Mucosa of rectum (tissue), 2 donors: ENCODE measurements at regions not wholly inside any gene's neighbourhood (a gene's known extent, or its start where the extent isn't known, plus 50 kb on each side); places are given as distances from the start of the nearest gene placed in this dataset.

Experiments
- H3K27ac ChIP-seq, 2 donors: one replicate each; pipeline ENCODE4 v1.7.0; 2013; ENCODE audit warnings: inconsistent platforms in 2 of 2, low read depth in 2 of 2, low read length in 2 of 2
- H3K27me3 ChIP-seq, 2 donors: one replicate each; pipeline ENCODE4 v1.7.0; 2013; ENCODE audit warnings: low read length in 2 of 2; ENCODE audit not compliant: control insufficient read depth in 2 of 2, insufficient read depth in 2 of 2
- H3K36me3 ChIP-seq, 2 donors: one replicate each; pipeline ENCODE4 v1.7.0; 2013; ENCODE audit warnings: low read length in 2 of 2; ENCODE audit not compliant: control insufficient read depth in 2 of 2, insufficient read depth in 2 of 2
- H3K4me1 ChIP-seq, 2 donors: one replicate each; pipeline ENCODE4 v1.7.0; 2013; ENCODE audit warnings: low read length in 2 of 2, mild to moderate bottlenecking in 1 of 2; ENCODE audit not compliant: control insufficient read depth in 2 of 2, insufficient read depth in 2 of 2
- H3K4me3 ChIP-seq, 2 donors: one replicate each; pipeline ENCODE4 v1.7.0; 2013; ENCODE audit warnings: low read length in 2 of 2
- H3K9ac ChIP-seq, 2 donors: one replicate each; pipeline ENCODE4 v1.7.0; 2013; ENCODE audit warnings: low read length in 2 of 2, low read depth in 1 of 2, mild to moderate bottlenecking in 1 of 2
- H3K9me3 ChIP-seq, 2 donors: one replicate each; pipeline ENCODE4 v1.7.0; 2013; ENCODE audit warnings: low read length in 2 of 2; ENCODE audit not compliant: control insufficient read depth in 2 of 2
- donor health status: healthy.
- donor health status: Normal muscosa, but diverticular disease.

GRCh38 chr2:147182260-147182659 is 662.6 kb upstream of the ACVR2A start:
- H3K4me1 ChIP-seq, result no peaks in the 10 kb centered on the region
- H3K36me3 ChIP-seq, result no peaks in the 10 kb centered on the region
- H3K9ac ChIP-seq, result no peak overlapping the region
- peaks cover 0 to 2% of the 10 kb centered on the region in 2 donors for H3K9me3 ChIP-seq
- H3K27ac ChIP-seq, result no peak overlapping the region
- H3K4me3 ChIP-seq, result no peak overlapping the region
- no peaks in the 10 kb centered on the region for H3K27me3 ChIP-seq

- Histone ChIP-seq H3K9ac (no peak overlapping the region), H3K27me3 (no peaks in the 10 kb centered on the region), H3K36me3 (no peaks in the 10 kb centered on the region), H3K9me3 (peaks cover 0 to 2% of the 10 kb centered on the region in 2 donors), H3K4me1 (no peaks in the 10 kb centered on the region), H3K27ac (no peak overlapping the region), H3K4me3 (no peak overlapping the region)
These were observed 663.3 kb upstream of the ACVR2A start for GRCh38 chr2:147181351-147182029.

GRCh38 chr2:147177071-147177857 is 667.6 kb upstream of the ACVR2A start:
- H3K9me3 ChIP-seq, result no peaks in the 10 kb centered on the region
- no peaks in the 10 kb centered on the region for H3K4me1 ChIP-seq
- H3K27me3 ChIP-seq, result no peaks in the 10 kb centered on the region
- H3K36me3 ChIP-seq, result no peaks in the 10 kb centered on the region
- H3K4me3 ChIP-seq, result no peak overlapping the region
- no peak overlapping the region for H3K27ac ChIP-seq
- H3K9ac ChIP-seq, result no peak overlapping the region

- Histone ChIP-seq H3K4me3 (no peak overlapping the region), H3K9me3 (no peaks in the 10 kb centered on the region), H3K27ac (no peak overlapping the region), H3K9ac (no peak overlapping the region), H3K4me1 (no peaks in the 10 kb centered on the region), H3K36me3 (no peaks in the 10 kb centered on the region), H3K27me3 (no peaks in the 10 kb centered on the region)
These were observed 670.0 kb upstream of the ACVR2A start for GRCh38 chr2:147174824-147175254.

- H3K9me3 ChIP-seq, result no peaks in the 10 kb centered on the region
- H3K27me3 ChIP-seq, result no peaks in the 10 kb centered on the region
- H3K4me3 ChIP-seq, result no peak overlapping the region
- H3K27ac ChIP-seq, result no peak overlapping the region
- H3K4me1 ChIP-seq, result no peaks in the 10 kb centered on the region
- H3K36me3 ChIP-seq, result no peaks in the 10 kb centered on the region
- no peak overlapping the region for H3K9ac ChIP-seq
These were observed 671.0 kb upstream of the ACVR2A start for GRCh38 chr2:147173798-147174197.

GRCh38 chr2:147173189-147173581 is 671.6 kb upstream of the ACVR2A start:
- Histone ChIP-seq H3K36me3 (no peaks in the 10 kb centered on the region), H3K9me3 (no peaks in the 10 kb centered on the region), H3K9ac (no peak overlapping the region), H3K4me1 (no peaks in the 10 kb centered on the region), H3K27ac (no peak overlapping the region), H3K4me3 (no peak overlapping the region), H3K27me3 (no peaks in the 10 kb centered on the region)

- Histone ChIP-seq H3K36me3 (no peaks in the 10 kb centered on the region), H3K27me3 (no peaks in the 10 kb centered on the region), H3K4me1 (no peaks in the 10 kb centered on the region), H3K4me3 (no peak overlapping the region), H3K27ac (no peak overlapping the region), H3K9me3 (no peaks in the 10 kb centered on the region), H3K9ac (no peak overlapping the region)
These were observed 672.2 kb upstream of the ACVR2A start for GRCh38 chr2:147172493-147173188.

- Histone ChIP-seq H3K36me3 (no peaks in the 10 kb centered on the region), H3K9ac (no peak overlapping the region), H3K4me3 (no peak overlapping the region), H3K27ac (no peak overlapping the region), H3K9me3 (no peaks in the 10 kb centered on the region), H3K4me1 (no peaks in the 10 kb centered on the region), H3K27me3 (no peaks in the 10 kb centered on the region)
These were observed 672.9 kb upstream of the ACVR2A start for GRCh38 chr2:147171941-147172340.

- Histone ChIP-seq H3K9me3 (no peaks in the 10 kb centered on the region), H3K36me3 (no peaks in the 10 kb centered on the region), H3K4me3 (no peak overlapping the region), H3K27ac (no peak overlapping the region), H3K4me1 (no peaks in the 10 kb centered on the region), H3K9ac (no peak overlapping the region), H3K27me3 (no peaks in the 10 kb centered on the region)
These were observed 673.9 kb upstream of the ACVR2A start for GRCh38 chr2:147170932-147171331.

GRCh38 chr2:147165697-147166382 is 679.0 kb upstream of the ACVR2A start:
- H3K4me1 ChIP-seq, result no peaks in the 10 kb centered on the region

More at GRCh38 chr2:147165697-147166382, 679.0 kb upstream of the ACVR2A start:
- no peaks in the 10 kb centered on the region for H3K27me3 ChIP-seq
- H3K9ac ChIP-seq, result no peak overlapping the region
- no peak overlapping the region for H3K27ac ChIP-seq
- no peak overlapping the region for H3K4me3 ChIP-seq
- no peaks in the 10 kb centered on the region for H3K36me3 ChIP-seq
- no peaks in the 10 kb centered on the region for H3K9me3 ChIP-seq
